ENCODE measurements at regions not wholly inside any gene's neighbourhood (a gene's known extent, or its start where the extent isn't known, plus 50 kb on each side); places are given as distances from the start of the nearest gene placed in this dataset.

DNA sequence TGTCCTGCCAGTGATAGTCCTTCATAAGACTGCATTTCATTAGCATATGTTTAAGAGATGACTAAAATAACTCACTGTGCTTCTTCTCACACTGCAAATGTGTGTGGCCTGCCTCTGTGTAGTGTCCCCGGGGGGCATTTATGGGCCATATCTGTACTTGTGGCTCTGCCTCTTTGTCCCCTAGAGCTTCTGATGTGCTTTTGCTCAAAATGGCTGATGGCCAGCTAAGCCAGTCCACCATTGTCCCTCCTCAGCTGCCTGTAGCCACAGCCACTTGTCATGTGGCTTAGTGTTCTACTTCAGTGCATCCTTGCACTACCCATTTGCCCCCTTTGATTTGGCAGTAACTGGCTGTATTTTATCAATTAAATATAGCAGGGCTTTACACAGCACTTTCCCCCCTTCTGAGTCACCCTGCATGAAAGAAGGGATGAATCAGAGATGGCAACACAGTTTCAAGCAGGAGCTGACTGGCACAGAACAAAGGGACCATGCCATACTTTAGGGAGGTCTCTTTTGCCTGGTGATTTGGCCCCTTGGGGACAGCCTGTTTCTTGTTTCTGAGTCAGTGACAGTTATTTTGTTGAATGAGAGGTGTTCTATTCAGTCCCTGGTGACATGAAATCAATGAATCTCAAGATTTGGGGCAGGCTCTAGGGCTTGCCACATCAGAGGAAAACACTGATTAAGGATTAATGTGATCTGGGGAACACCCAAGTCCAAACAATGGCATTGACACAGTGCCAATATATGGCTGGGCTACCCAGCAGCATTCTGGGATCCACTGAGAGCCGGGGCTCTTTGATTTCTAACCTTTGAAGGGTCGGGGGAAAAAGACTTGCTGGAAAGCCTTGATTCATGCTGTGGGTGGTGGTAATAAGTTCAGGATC, 245.5 kb downstream of the SMARCA2 start:
- TF ChIP-seq, protein P1, sequence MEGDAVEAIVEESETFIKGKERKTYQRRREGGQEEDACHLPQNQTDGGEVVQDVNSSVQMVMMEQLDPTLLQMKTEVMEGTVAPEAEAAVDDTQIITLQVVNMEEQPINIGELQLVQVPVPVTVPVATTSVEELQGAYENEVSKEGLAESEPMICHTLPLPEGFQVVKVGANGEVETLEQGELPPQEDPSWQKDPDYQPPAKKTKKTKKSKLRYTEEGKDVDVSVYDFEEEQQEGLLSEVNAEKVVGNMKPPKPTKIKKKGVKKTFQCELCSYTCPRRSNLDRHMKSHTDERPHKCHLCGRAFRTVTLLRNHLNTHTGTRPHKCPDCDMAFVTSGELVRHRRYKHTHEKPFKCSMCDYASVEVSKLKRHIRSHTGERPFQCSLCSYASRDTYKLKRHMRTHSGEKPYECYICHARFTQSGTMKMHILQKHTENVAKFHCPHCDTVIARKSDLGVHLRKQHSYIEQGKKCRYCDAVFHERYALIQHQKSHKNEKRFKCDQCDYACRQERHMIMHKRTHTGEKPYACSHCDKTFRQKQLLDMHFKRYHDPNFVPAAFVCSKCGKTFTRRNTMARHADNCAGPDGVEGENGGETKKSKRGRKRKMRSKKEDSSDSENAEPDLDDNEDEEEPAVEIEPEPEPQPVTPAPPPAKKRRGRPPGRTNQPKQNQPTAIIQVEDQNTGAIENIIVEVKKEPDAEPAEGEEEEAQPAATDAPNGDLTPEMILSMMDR (IDR thresholded peaks at IDR 0.05 in 4 of 5, conservative IDR thresholded peaks at IDR 0.05 in 1 of 5): no peak
- TF ChIP-seq POLR2A (IDR thresholded peaks at IDR 0.05): no peak

All from gastrocnemius medialis (tissue), 4 donors.